ENCODE measurements at regions not wholly inside any gene's neighbourhood (a gene's known extent, or its start where the extent isn't known, plus 50 kb on each side); places are given as distances from the start of the nearest gene placed in this dataset.

DNA sequence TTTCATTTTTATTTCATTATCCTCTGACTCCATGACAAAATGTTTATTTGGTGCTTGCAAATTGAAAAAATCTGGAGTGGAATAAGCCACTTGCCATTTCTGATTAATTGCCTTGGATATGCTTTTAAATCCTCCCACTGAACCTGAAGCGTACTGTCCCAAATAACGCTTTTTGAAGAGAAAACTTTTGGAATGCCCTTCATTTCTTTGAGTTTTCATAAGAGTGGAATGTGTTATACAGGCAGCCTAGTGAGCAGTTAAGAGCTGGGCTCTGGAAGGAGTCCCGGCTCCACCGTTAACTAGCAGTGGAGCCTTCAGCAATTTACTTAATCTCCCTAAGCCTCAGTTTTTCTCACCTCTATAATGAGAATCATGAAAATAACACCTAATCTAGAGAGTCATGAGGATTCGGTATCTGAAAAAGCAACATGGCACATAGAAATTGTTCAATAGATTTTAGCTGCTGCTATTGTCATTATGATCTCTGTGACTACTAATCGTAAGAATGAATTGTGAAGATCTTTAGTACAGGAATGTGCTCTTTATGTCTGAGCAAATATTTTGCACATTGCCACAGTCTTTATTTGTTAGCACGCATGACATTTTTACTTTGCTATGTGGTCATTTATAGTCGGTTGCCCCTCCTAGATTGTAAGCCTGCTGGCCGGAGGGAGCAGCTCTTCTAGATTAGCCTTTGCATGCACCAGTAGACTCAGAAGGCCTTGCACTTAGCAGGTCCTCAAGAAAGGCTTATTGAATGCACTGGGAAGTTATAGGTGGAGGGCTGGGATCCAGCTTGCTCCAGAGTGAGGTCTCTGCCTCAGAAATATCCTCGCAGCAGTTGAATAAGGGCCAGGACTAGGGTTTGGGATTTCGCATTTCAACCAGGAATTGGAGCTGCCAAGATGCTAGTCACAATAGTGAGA, 59.4 kb downstream of the PLCE1 start:
- H3K27me3 Mint-ChIP-seq, result no peaks in the 10 kb centered on the region
- no peaks in the 10 kb centered on the region for H3K9me3 Mint-ChIP-seq
- intact Hi-C loops (cut with micrococcal nuclease), result no loop called here
- POLR2A ChIA-PET, result no interaction called here
- H3K4me3 Mint-ChIP-seq, result no peak overlapping the region
- no peaks in the 10 kb centered on the region for H3K36me3 Mint-ChIP-seq (ENCODE audit: low read depth)
- ATAC-seq (ENCODE audit: low read depth), result no peak
- no peak for DNase-seq
- TF ChIP-seq, protein P1, sequence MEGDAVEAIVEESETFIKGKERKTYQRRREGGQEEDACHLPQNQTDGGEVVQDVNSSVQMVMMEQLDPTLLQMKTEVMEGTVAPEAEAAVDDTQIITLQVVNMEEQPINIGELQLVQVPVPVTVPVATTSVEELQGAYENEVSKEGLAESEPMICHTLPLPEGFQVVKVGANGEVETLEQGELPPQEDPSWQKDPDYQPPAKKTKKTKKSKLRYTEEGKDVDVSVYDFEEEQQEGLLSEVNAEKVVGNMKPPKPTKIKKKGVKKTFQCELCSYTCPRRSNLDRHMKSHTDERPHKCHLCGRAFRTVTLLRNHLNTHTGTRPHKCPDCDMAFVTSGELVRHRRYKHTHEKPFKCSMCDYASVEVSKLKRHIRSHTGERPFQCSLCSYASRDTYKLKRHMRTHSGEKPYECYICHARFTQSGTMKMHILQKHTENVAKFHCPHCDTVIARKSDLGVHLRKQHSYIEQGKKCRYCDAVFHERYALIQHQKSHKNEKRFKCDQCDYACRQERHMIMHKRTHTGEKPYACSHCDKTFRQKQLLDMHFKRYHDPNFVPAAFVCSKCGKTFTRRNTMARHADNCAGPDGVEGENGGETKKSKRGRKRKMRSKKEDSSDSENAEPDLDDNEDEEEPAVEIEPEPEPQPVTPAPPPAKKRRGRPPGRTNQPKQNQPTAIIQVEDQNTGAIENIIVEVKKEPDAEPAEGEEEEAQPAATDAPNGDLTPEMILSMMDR (IDR thresholded peaks at IDR 0.05), result no peak
- H3K4me1 Mint-ChIP-seq, result no peaks in the 10 kb centered on the region
- no peak overlapping the region for H3K27ac Mint-ChIP-seq
- CTCF ChIA-PET, result no interaction called here

DNA sequence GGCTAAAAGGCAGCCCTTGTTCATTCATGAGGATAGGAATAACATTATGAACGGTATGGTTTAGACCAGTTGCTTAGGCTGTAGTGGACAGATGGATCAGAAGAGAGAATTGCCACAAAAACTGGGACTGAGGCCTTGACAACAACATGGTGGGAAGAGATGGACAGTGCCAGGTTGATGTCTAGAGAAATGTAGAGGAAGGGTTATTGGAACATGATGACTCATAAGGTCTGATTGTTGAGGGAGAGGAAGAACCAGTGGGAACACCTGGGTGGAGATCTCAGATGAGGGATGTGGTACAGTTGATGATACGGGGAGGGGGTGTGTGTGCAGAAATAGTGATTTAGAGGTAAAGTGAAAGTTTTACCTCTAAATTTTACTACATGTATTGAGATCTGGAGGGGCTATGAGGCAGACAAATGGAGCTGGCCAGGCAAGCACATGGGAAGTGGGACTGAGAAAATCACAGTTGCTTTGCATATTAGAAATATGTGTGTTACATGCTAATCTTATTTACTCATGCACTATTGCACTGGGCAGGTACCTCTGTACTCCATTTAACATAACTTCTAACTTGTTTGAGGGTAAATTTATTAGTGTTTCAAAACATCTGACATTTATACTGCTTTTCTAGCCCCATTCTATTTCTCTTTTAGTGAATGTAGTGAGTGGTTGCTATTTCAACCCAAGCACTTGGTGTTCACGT, 65.6 kb downstream of the PLCE1 start:
- POLR2A ChIA-PET, result no interaction called here

GRCh38 chr10:94061026-94061425, 67.3 kb downstream of the PLCE1 start:
- Mint-ChIP-seq H3K4me1 (no peaks in the 10 kb centered on the region), H3K36me3 (ENCODE audit: low read depth) (no peaks in the 10 kb centered on the region), H3K9me3 (no peaks in the 10 kb centered on the region), H3K27ac (no peak overlapping the region), H3K4me3 (no peak overlapping the region), H3K27me3 (peaks cover 9% of the 10 kb centered on the region)
- POLR2A ChIA-PET, result no interaction called here
- TF ChIP-seq, protein P1 (IDR thresholded peaks at IDR 0.05), result no peak
- no peak for DNase-seq
- intact Hi-C loops (cut with micrococcal nuclease), result no loop called here
- no peak for ATAC-seq (ENCODE audit: low read depth)
- CTCF ChIA-PET, result no interaction called here

More for the DNA sequence above, 65.6 kb downstream of the PLCE1 start:
- TF ChIP-seq, protein P1 (IDR thresholded peaks at IDR 0.05), result no peak
- no peak overlapping the region for H3K27ac Mint-ChIP-seq
- CTCF ChIA-PET, result no interaction called here
- intact Hi-C loops (cut with micrococcal nuclease), result no loop called here
- peaks cover 5% of the 10 kb centered on the region for H3K27me3 Mint-ChIP-seq
- DNase-seq (no peak), ATAC-seq (ENCODE audit: low read depth) (no peak)
- no peaks in the 10 kb centered on the region for H3K36me3 Mint-ChIP-seq (ENCODE audit: low read depth)
- no peaks in the 10 kb centered on the region for H3K4me1 Mint-ChIP-seq
- no peaks in the 10 kb centered on the region for H3K9me3 Mint-ChIP-seq
- H3K4me3 Mint-ChIP-seq, result no peak overlapping the region

GRCh38 chr10:94062611-94063010, 68.9 kb downstream of the PLCE1 start:
- POLR2A ChIA-PET, result no interaction called here
- intact Hi-C loops (cut with micrococcal nuclease), result no loop called here
- no peaks in the 10 kb centered on the region for H3K36me3 Mint-ChIP-seq (ENCODE audit: low read depth)
- CTCF ChIA-PET, result no interaction called here
- TF ChIP-seq, protein P1 (IDR thresholded peaks at IDR 0.05), result no peak
- peaks cover 9% of the 10 kb centered on the region for H3K27me3 Mint-ChIP-seq
- H3K27ac Mint-ChIP-seq, result no peak overlapping the region
- no peaks in the 10 kb centered on the region for H3K4me1 Mint-ChIP-seq
- no peak overlapping the region for H3K4me3 Mint-ChIP-seq
- H3K9me3 Mint-ChIP-seq, result no peaks in the 10 kb centered on the region
- ATAC-seq (ENCODE audit: low read depth) (no peak), DNase-seq (no peak)

- DNase-seq, result no peak
- no peak for ATAC-seq (ENCODE audit: low read depth)
- CTCF ChIA-PET, result no interaction called here
- intact Hi-C loops (cut with micrococcal nuclease), result no loop called here
- POLR2A ChIA-PET, result no interaction called here
- TF ChIP-seq, protein P1 (IDR thresholded peaks at IDR 0.05), result no peak
- Mint-ChIP-seq H3K36me3 (ENCODE audit: low read depth) (no peaks in the 10 kb centered on the region), H3K9me3 (no peaks in the 10 kb centered on the region), H3K27me3 (peaks cover 4% of the 10 kb centered on the region), H3K4me3 (no peak overlapping the region), H3K27ac (no peak overlapping the region), H3K4me1 (no peaks in the 10 kb centered on the region)
Measured at GRCh38 chr10:94065362-94065761, 71.6 kb downstream of the PLCE1 start.

All from activated B cell treated with CpG ODN at 0.5 μM for 24 hours (primary cell).